Upper lobe of left lung (tissue), 6 donors: ENCODE measurements at regions not wholly inside any gene's neighbourhood (a gene's known extent, or its start where the extent isn't known, plus 50 kb on each side); places are given as distances from the start of the nearest gene placed in this dataset.

Experiments used
- ATAC-seq, 2 donors: fragments of 200-7000 bp; cut with Tn5 transposase; one replicate each; pipeline ENCODE4 v1.9.1; 2022; ENCODE audit warnings: mild to moderate bottlenecking in 2 of 2, moderate library complexity in 2 of 2; ENCODE audit not compliant: low FRiP score in 2 of 2
- DNase-seq, 2 donors: peaks; one replicate each; pipeline ENCODE4 v3.0.0-alpha.2; 2019 to 2020
- H3K27ac ChIP-seq, 4 donors: fragments of 200-600 bp; sonication (generic); one replicate each; pipeline ENCODE4 v1.5.1; 2016 to 2019
- H3K27me3 ChIP-seq, 4 donors: fragments of 200-600 bp; sonication (generic); one replicate each; pipeline ENCODE4 v1.5.1; 2017 to 2019
- H3K36me3 ChIP-seq, 4 donors: fragments of 200-600 bp; sonication (generic); one replicate each; pipeline ENCODE4 v1.5.1; 2016 to 2019
- H3K4me1 ChIP-seq, 4 donors: fragments of 200-600 bp; sonication (generic); one replicate each; pipeline ENCODE4 v1.5.1; 2018 to 2019
- H3K4me3 ChIP-seq, 4 donors: fragments of 200-600 bp; sonication (generic); one replicate each; pipeline ENCODE4 v1.5.1; 2017 to 2019; ENCODE audit warnings: mild to moderate bottlenecking in 2 of 4, moderate library complexity in 1 of 4
- H3K9me3 ChIP-seq, 4 donors: fragments of 200-600 bp; sonication (generic); one replicate each; pipeline ENCODE4 v1.5.1; 2018 to 2019
- EP300 ChIP-seq, 4 donors: sonication (generic); formaldehyde crosslinking; IDR thresholded peaks; one replicate each; pipeline ENCODE4 v1.5.1; 2017; ENCODE audit warnings: antibody characterized with exemption in 4 of 4, control low read depth in 2 of 4
- POLR2A ChIP-seq, 4 donors: fragments of 450-650 bp; IDR thresholded peaks; one replicate each; pipeline ENCODE4 v1.5.1; 2016 to 2017; ENCODE audit warnings: antibody characterized with exemption in 4 of 4, mild to moderate bottlenecking in 2 of 4
- POLR2AphosphoS5 ChIP-seq, 2 donors: sonication (generic); formaldehyde crosslinking; IDR thresholded peaks; one replicate each; pipeline ENCODE4 v1.5.1; 2017; ENCODE audit warnings: antibody characterized with exemption in 2 of 2
- WGBS, 2 donors: methylation state at CpG; one replicate each; pipeline ENCODE4 v1.1.5; 2017 to 2018; 5-methylcytosine and 5-hydroxymethylcytosine counted together
- TF ChIP-seq, protein P1 (sequence below), 6 experiments: fragments of 450-650 bp in 4 of 6; fragments of 200-600 bp in 2 of 6; sonication (generic) in 2 of 6; IDR thresholded peaks; one replicate each; pipeline ENCODE4 v1.5.1; 2016 to 2019; ENCODE audit warnings: antibody characterized with exemption in 6 of 6
- donor health status: DM: no; HTN: no; CAD: no; lungs with moderate emphysema.
- donor health status: DM: no; HTN: yes; CAD: no; lungs with severe emphysema.

DNA sequence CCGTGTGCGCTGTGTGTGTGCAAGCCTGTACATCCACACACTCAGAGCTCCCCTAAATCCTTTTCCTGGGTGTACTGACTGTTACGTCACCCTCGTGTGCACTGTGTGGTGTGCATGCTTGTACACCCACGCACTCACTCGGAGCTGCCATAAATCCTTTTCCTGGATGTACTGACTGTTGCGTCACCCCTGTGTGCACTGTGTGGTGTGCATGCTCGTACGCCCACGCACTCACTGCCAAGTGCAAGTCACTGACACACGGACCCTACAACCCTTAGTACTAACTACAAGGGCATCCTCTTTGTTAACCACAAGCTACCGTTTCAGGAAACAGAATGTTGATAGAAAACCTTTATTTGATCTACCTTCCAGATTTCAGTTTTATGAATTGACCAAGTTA, 983.4 kb downstream of the EFNB2 start:
- no peaks in the 10 kb centered on the region for H3K9me3 ChIP-seq
- no peak overlapping the region for H3K4me3 ChIP-seq
- WGBS, 2 donors, result 64 to 78% methylated on average over 12 of the region's 12 CpGs
- no peaks in the 10 kb centered on the region for H3K36me3 ChIP-seq
- no peak for ATAC-seq
- H3K4me1 ChIP-seq, result no peaks in the 10 kb centered on the region
- no peaks in the 10 kb centered on the region for H3K27me3 ChIP-seq
- no peak for DNase-seq
- no peak for TF ChIP-seq POLR2AphosphoS5 (IDR thresholded peaks at IDR 0.05)
- TF ChIP-seq, protein P1, sequence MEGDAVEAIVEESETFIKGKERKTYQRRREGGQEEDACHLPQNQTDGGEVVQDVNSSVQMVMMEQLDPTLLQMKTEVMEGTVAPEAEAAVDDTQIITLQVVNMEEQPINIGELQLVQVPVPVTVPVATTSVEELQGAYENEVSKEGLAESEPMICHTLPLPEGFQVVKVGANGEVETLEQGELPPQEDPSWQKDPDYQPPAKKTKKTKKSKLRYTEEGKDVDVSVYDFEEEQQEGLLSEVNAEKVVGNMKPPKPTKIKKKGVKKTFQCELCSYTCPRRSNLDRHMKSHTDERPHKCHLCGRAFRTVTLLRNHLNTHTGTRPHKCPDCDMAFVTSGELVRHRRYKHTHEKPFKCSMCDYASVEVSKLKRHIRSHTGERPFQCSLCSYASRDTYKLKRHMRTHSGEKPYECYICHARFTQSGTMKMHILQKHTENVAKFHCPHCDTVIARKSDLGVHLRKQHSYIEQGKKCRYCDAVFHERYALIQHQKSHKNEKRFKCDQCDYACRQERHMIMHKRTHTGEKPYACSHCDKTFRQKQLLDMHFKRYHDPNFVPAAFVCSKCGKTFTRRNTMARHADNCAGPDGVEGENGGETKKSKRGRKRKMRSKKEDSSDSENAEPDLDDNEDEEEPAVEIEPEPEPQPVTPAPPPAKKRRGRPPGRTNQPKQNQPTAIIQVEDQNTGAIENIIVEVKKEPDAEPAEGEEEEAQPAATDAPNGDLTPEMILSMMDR (IDR thresholded peaks at IDR 0.05), result no peak
- TF ChIP-seq EP300 (IDR thresholded peaks at IDR 0.05), result no peak
- TF ChIP-seq POLR2A (IDR thresholded peaks at IDR 0.05), result no peak
- H3K27ac ChIP-seq, result no peak overlapping the region

DNA sequence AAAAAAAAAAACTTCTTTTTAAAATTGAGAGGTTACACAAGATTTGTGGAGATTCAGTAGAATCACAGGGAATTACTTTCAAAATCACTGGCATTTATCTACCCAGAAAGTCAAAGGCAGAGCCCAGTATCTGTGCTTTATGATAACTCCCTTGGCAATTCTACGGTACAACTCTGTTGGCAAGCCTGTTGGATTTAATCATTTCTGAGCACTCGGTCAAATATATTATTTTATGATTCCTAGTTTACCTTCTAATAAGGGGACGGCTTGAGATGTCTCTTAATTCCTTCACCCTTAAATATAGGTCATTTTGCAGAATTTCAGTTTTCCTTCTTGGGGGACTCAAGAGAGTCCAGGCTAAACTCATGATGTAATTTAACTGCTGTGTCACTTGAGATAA, 987.6 kb downstream of the EFNB2 start:
- no peak overlapping the region for H3K4me3 ChIP-seq
- no peaks in the 10 kb centered on the region for H3K27me3 ChIP-seq
- no peaks in the 10 kb centered on the region for H3K36me3 ChIP-seq
- WGBS, 2 donors, result 85 to 89% methylated on average over 3 of the region's 3 CpGs
- ATAC-seq (no peak), DNase-seq (no peak)
- TF ChIP-seq POLR2AphosphoS5 (IDR thresholded peaks at IDR 0.05) (no peak), POLR2A (IDR thresholded peaks at IDR 0.05) (no peak), EP300 (IDR thresholded peaks at IDR 0.05) (no peak)
- TF ChIP-seq, protein P1 (IDR thresholded peaks at IDR 0.05), result no peak
- no peak overlapping the region for H3K27ac ChIP-seq
- no peaks in the 10 kb centered on the region for H3K9me3 ChIP-seq
- H3K4me1 ChIP-seq, result no peaks in the 10 kb centered on the region

DNA sequence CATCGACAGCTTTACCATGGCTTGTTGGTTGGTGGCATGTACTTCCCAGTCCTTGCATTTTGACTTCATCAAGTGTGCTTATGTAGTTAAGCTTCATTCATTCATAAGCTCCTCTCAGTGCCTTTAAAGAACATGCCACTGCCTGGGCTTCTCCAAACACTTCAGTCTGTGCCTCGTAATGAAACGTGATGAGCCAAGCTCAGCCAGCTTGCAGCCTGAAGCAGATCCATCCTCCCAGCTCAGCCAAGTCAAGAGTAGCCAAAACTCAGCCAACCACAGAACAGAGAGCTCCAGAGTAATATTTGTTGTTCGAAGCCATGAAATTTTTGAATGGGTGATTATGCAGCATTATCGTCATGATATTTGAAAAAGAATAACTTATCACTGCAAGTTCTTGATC, 989.7 kb downstream of the EFNB2 start:
- no peaks in the 10 kb centered on the region for H3K27me3 ChIP-seq
- no peaks in the 10 kb centered on the region for H3K9me3 ChIP-seq
- TF ChIP-seq EP300 (IDR thresholded peaks at IDR 0.05), result no peak
- TF ChIP-seq POLR2AphosphoS5 (IDR thresholded peaks at IDR 0.05), result no peak
- TF ChIP-seq POLR2A (IDR thresholded peaks at IDR 0.05), result no peak
- TF ChIP-seq, protein P1 (IDR thresholded peaks at IDR 0.05), result no peak
- H3K4me3 ChIP-seq, result no peak overlapping the region
- H3K4me1 ChIP-seq, result no peaks in the 10 kb centered on the region
- WGBS, 2 donors, result 61 to 74% methylated on average over 5 of the region's 5 CpGs
- H3K27ac ChIP-seq, result no peak overlapping the region
- no peak for DNase-seq
- H3K36me3 ChIP-seq, result no peaks in the 10 kb centered on the region
- no peak for ATAC-seq

DNA sequence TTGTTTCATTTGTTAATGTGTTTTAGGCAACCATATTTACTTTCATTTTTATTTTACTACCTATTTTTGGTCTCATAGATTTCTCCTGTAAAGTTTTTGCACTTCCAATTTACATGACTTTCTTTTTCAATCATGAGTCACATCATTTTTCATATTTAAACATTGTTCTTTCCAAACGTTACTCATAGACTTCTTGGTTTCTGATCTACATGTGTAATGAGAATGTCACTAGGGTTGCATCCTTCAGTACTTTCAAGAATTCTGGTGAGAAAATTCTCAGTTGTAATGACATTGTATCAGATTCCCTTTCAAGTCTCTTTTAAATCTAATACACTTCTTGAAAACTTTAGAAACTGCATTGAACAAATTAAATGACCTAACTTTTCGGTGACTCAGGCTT, 991.7 kb downstream of the EFNB2 start:
- TF ChIP-seq EP300 (IDR thresholded peaks at IDR 0.05) (no peak), POLR2AphosphoS5 (IDR thresholded peaks at IDR 0.05) (no peak), POLR2A (IDR thresholded peaks at IDR 0.05) (no peak)
- TF ChIP-seq, protein P1 (IDR thresholded peaks at IDR 0.05), result no peak
- Histone ChIP-seq H3K4me1 (no peaks in the 10 kb centered on the region), H3K36me3 (no peaks in the 10 kb centered on the region), H3K27me3 (no peaks in the 10 kb centered on the region), H3K4me3 (no peak overlapping the region), H3K27ac (no peak overlapping the region), H3K9me3 (no peaks in the 10 kb centered on the region)
- ATAC-seq, result no peak
- 81 to 82% methylated on average over 2 of the region's 2 CpGs for WGBS, 2 donors
- no peak for DNase-seq

DNA sequence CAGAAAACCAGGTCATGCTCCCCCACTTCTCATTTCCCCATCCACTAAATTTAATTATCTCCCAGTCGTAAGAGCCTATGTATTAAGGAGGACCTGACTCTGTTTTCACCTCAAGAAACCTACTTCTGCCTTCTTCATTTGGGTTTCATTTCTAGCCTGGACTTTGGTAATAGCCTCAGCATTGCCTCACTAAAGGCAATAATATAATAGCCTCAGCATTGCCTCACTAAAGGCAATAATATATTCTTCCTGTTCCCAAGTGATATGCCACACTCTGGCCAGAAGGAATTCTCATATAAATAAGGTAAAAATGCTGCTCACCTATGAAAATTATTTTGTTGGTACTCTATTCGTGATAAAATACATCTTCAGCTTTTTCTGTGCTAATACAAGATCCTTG, 993.9 kb downstream of the EFNB2 start:
- Histone ChIP-seq H3K4me3 (no peak overlapping the region), H3K36me3 (no peaks in the 10 kb centered on the region), H3K27ac (no peak overlapping the region), H3K27me3 (no peaks in the 10 kb centered on the region), H3K9me3 (no peaks in the 10 kb centered on the region), H3K4me1 (no peaks in the 10 kb centered on the region)
- ATAC-seq (no peak), DNase-seq (no peak)
- no peak for TF ChIP-seq POLR2A (IDR thresholded peaks at IDR 0.05)
- no peak for TF ChIP-seq EP300 (IDR thresholded peaks at IDR 0.05)
- WGBS, 2 donors, result 79% methylated on average over 2 of the region's 2 CpGs
